Memory B cell (primary cell): ENCODE measurements at regions not wholly inside any gene's neighbourhood (a gene's known extent, or its start where the extent isn't known, plus 50 kb on each side); places are given as distances from the start of the nearest gene placed in this dataset.

ENCODE experiments used
- ATAC-seq: fragments of 150-1000 bp; cut with Tn5 transposase; 2 replicates; pipeline ENCODE4 v1.10.0; 2021; ENCODE audit warnings: low read depth, mild to moderate bottlenecking, moderate library complexity
- DNase-seq, 2 donors: peaks; one replicate each; pipeline ENCODE4 v3.0.0; 2022; ENCODE audit warnings: low spot score in 2 of 2
- H3K27ac Mint-ChIP-seq: one replicate; pipeline ENCODE4 v1.8.0; 2022; ENCODE audit warnings: mild to moderate bottlenecking, moderate library complexity, mixed read lengths
- H3K27me3 Mint-ChIP-seq: one replicate; pipeline ENCODE4 v1.8.0; 2022; ENCODE audit warnings: mixed read lengths
- H3K36me3 Mint-ChIP-seq: one replicate; pipeline ENCODE4 v1.8.0; 2022; ENCODE audit warnings: mild to moderate bottlenecking, mixed read lengths
- H3K4me1 Mint-ChIP-seq: one replicate; pipeline ENCODE4 v1.8.0; 2022; ENCODE audit warnings: mixed read lengths
- H3K4me3 Mint-ChIP-seq: one replicate; pipeline ENCODE4 v1.8.0; 2022; ENCODE audit warnings: mild to moderate bottlenecking, moderate library complexity, mixed read lengths
- H3K9me3 Mint-ChIP-seq: one replicate; pipeline ENCODE4 v1.8.0; 2022; ENCODE audit warnings: mixed read lengths

DNA sequence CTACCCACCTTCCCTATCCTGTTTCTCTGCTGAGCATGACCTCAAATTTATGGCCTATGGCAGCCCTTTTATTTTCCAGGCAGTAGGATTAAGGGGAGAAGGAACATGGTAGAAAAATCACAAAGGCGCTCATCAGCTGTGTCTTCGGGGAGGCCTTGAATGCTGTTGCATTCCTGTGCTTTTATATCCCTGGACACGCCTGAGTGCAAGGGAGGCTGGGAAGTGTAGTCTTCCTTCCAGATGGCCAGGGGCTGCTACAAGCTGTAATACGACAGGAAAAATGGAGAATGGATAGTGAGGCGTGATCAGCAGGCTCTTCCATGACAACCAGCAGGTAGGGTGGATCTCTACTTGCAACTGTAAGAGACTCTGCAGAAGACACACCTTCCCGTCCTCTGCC, 210.9 kb upstream of the GGTLC1 start:
- Mint-ChIP-seq H3K27ac (no peak overlapping the region), H3K4me1 (no peaks in the 10 kb centered on the region), H3K4me3 (no peak overlapping the region), H3K9me3 (no peaks in the 10 kb centered on the region), H3K36me3 (no peaks in the 10 kb centered on the region), H3K27me3 (peaks cover 3% of the 10 kb centered on the region)
- no peak for ATAC-seq
- no peak for DNase-seq

DNA sequence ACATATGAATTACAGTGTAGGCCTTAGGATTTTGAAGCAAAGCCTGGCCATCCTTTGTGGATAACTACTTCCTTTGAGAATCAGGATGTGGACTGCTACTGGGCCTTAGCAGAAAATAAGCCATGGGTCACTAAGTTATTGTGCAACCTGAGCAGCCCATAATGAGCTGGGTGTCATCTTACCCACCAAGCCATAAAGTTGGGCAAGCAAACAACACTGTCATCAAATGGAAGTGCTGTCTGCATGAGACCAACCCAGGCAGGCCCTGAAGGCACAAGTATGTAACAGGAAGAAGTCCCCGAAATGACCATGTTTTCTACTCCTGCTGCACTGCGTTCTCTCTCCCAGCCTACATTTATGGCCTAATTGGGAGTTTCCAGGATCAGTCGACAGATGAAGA, 205.6 kb upstream of the GGTLC1 start:
- peaks cover 5% of the 10 kb centered on the region for H3K27me3 Mint-ChIP-seq
- ATAC-seq, result no peak
- H3K27ac Mint-ChIP-seq, result no peak overlapping the region
- no peak overlapping the region for H3K4me3 Mint-ChIP-seq
- no peak for DNase-seq
- no peaks in the 10 kb centered on the region for H3K4me1 Mint-ChIP-seq
- H3K36me3 Mint-ChIP-seq, result no peaks in the 10 kb centered on the region
- peaks cover 4% of the 10 kb centered on the region for H3K9me3 Mint-ChIP-seq

DNA sequence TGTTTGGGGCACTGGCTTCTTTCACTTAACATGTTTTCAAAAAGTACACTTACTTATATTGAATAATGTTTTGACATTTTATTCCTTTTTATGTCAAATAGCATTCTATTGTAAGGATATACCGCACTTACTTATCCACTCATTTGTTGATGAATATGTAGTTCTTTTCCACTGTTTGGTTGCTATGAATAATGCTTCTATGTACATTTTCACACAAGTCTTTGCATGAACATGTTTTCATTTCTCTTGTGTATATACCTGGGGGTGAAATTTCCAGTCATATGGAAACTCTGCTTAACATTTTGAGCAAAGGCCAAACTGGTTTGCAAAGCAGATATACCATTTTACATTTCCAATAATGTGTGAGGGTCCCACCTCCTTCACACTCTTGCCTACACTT, 202.3 kb upstream of the GGTLC1 start:
- peaks cover 4% of the 10 kb centered on the region for H3K9me3 Mint-ChIP-seq
- no peak overlapping the region for H3K4me3 Mint-ChIP-seq
- no peaks in the 10 kb centered on the region for H3K36me3 Mint-ChIP-seq
- H3K27ac Mint-ChIP-seq, result no peak overlapping the region
- no peaks in the 10 kb centered on the region for H3K4me1 Mint-ChIP-seq
- ATAC-seq (no peak), DNase-seq (no peak)
- peaks cover 2% of the 10 kb centered on the region for H3K27me3 Mint-ChIP-seq

- Mint-ChIP-seq H3K27me3 (peaks cover 2% of the 10 kb centered on the region), H3K4me1 (no peaks in the 10 kb centered on the region), H3K9me3 (peaks cover 3% of the 10 kb centered on the region), H3K36me3 (no peaks in the 10 kb centered on the region), H3K4me3 (no peak overlapping the region), H3K27ac (no peak overlapping the region)
- ATAC-seq (no peak), DNase-seq (no peak)
These were observed 197.2 kb upstream of the GGTLC1 start for GRCh38 chr20:24185791-24186190.

DNA sequence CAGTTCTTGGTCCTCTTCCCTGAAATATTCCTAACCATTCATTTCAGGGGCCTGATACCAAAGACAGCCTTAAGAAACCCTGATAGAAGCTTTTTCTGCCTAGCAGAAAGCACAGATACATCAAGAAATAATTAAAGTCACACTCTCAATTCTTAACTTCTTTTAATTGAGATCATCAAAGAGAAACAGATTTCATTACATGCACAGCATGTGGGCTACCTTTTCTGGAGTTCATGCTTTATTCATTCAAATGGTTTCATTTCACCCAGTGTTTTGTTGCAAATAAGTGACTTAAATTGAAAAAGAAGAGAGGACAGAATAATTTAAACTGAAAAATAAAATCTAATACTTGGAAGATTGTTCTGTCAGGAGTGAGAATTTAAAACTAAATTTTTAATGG, 192.6 kb upstream of the GGTLC1 start:
- no peak overlapping the region for H3K27ac Mint-ChIP-seq
- H3K4me1 Mint-ChIP-seq, result no peaks in the 10 kb centered on the region
- no peaks in the 10 kb centered on the region for H3K36me3 Mint-ChIP-seq
- peaks cover 5% of the 10 kb centered on the region for H3K27me3 Mint-ChIP-seq
- H3K9me3 Mint-ChIP-seq, result no peaks in the 10 kb centered on the region
- ATAC-seq (no peak), DNase-seq (no peak)
- no peak overlapping the region for H3K4me3 Mint-ChIP-seq

- Mint-ChIP-seq H3K4me3 (no peak overlapping the region), H3K9me3 (peaks cover 8% of the 10 kb centered on the region), H3K36me3 (peaks cover 2% of the 10 kb centered on the region), H3K4me1 (no peaks in the 10 kb centered on the region), H3K27ac (no peak overlapping the region), H3K27me3 (no peaks in the 10 kb centered on the region)
- ATAC-seq (no peak), DNase-seq (no peak)
These were observed 180.7 kb upstream of the GGTLC1 start for GRCh38 chr20:24169256-24169655.

DNA sequence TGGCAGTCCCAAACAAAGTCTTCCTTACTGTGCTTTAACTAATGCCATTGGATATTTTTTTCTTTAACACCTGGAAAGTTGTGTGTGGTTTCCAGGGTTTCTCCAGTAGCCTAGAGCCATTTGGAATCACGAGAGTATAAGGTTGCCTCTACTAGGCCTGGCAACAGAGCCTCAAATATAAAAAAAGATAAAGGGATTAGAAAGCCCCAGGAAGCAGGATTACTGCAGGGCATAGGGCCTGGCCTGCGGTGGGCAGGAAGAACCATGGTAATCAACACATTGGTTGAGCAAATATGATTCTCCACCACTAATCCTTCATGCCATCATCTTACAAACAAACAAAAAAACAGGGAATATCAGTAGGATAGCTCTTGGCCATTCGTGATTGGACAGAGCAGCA, 177.8 kb upstream of the GGTLC1 start:
- DNase-seq (no peak), ATAC-seq (no peak)
- Mint-ChIP-seq H3K4me1 (no peaks in the 10 kb centered on the region), H3K4me3 (no peak overlapping the region), H3K27me3 (no peaks in the 10 kb centered on the region), H3K36me3 (no peaks in the 10 kb centered on the region), H3K27ac (no peak overlapping the region), H3K9me3 (peaks cover 3% of the 10 kb centered on the region)

GRCh38 chr20:24166123-24166381, 177.5 kb upstream of the GGTLC1 start:
- Mint-ChIP-seq H3K27me3 (no peaks in the 10 kb centered on the region), H3K27ac (no peak overlapping the region), H3K36me3 (no peaks in the 10 kb centered on the region), H3K9me3 (peaks cover under 1% of the 10 kb centered on the region), H3K4me1 (no peaks in the 10 kb centered on the region), H3K4me3 (no peak overlapping the region)
- ATAC-seq (no peak), DNase-seq (no peak)

DNA sequence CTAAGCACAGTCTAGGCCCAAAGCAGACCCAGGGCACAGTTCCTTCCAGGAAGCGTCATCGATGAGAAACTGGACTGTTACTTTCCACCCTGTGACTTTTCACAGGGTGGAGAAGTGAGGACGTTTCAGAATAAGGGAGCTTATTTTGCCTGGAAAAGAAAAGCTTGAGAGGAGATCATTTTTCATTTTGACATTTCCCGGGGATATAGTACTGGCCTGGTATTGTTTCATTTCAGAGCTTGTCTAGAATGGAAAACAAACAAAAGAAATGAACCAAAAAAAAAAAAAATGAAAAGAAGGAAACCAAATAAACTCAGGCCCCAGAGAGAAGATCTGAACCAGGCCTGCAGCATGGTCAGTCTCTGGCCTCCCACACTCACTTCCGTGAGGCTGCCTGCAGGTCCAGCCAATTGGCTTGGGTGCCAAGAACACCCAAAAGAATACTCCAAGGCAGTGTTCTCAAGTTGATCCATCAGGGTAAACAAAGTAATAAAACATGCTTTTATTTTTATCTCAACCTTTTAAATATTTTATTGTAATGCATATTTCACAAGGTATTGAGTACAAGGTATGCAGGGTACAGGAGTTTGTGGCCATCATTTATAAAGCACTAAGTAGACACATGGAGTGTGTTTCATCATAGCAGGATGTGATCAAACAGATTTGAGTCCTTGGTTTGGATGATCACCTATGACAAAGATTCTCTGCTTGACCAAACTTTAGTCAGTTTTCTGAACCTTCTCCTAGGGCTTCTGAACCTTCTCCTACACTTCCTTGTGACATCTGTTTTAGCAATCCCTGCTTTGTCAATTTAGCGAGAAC, 176.9 kb upstream of the GGTLC1 start:
- Mint-ChIP-seq H3K4me3 (no peak overlapping the region), H3K9me3 (no peaks in the 10 kb centered on the region), H3K27me3 (no peaks in the 10 kb centered on the region), H3K27ac (no peak overlapping the region), H3K36me3 (no peaks in the 10 kb centered on the region), H3K4me1 (no peaks in the 10 kb centered on the region)
- ATAC-seq (no peak), DNase-seq (no peak)

DNA sequence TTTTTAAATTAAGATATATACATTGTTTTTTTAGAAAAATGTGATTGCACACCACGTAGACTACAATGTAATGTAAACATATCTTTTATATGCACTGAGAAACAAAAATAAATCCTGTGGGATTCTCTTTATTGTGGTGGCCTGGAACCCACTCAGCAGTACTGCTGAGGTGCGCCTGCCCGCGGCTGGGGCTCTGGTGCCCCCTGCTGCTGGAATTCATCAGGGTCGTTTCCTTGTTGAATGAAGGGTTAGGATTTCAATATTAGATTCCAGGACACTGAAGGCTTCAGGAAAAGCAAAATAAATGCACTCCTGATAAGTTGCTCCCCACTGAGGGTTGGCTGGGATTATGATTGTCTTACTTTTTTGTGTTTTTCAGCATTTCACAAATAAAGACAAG, 175.8 kb upstream of the GGTLC1 start:
- Mint-ChIP-seq H3K36me3 (no peaks in the 10 kb centered on the region), H3K27me3 (no peaks in the 10 kb centered on the region), H3K4me1 (no peaks in the 10 kb centered on the region), H3K9me3 (no peaks in the 10 kb centered on the region), H3K4me3 (no peak overlapping the region), H3K27ac (no peak overlapping the region)
- ATAC-seq (no peak), DNase-seq (no peak)

GRCh38 chr20:24163506-24163905, 174.9 kb upstream of the GGTLC1 start:
- no peaks in the 10 kb centered on the region for H3K27me3 Mint-ChIP-seq
- ATAC-seq (no peak), DNase-seq (no peak)
- H3K9me3 Mint-ChIP-seq, result no peaks in the 10 kb centered on the region
- no peak overlapping the region for H3K27ac Mint-ChIP-seq
- H3K36me3 Mint-ChIP-seq, result no peaks in the 10 kb centered on the region
- H3K4me1 Mint-ChIP-seq, result no peaks in the 10 kb centered on the region
- no peak overlapping the region for H3K4me3 Mint-ChIP-seq

DNA sequence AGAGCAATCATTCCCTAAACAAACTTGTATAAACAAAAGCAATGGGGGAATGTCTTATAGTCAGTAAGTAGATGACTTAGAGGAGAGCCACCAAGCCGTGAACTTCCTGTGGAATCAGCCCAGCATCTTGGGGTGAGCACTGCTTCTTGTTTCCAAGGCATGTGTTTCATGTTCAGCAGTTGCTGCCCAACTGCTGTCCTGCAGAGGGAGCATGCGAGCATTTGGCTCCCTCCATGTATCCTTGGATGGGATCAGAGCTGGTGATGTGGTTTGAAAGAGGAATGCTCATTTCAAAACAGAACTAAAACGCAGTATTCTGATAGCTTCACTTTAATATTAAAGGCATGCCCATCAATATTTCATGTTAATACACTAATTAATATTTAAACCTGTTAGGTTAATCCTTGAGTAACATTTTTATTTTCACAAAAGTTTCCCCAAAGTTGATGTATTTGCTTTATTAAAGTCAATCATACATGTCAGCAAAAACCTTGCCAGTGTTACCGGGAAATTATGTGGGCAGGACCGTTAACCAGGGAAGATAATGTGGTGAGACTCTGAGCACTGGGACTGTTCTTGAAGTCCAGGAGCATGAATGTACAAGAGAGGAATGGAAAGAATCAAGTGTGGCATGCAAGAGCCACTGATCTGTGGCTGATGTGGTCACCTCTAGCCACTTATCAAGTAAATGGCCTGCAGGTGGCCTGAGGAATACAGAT, 172.1 kb upstream of the GGTLC1 start:
- Mint-ChIP-seq H3K27ac (no peak overlapping the region), H3K27me3 (no peaks in the 10 kb centered on the region), H3K36me3 (no peaks in the 10 kb centered on the region), H3K4me1 (no peaks in the 10 kb centered on the region), H3K4me3 (no peak overlapping the region), H3K9me3 (no peaks in the 10 kb centered on the region)
- ATAC-seq (no peak), DNase-seq (no peak)

- no peak for ATAC-seq
- DNase-seq, result no peak
- Mint-ChIP-seq H3K36me3 (no peaks in the 10 kb centered on the region), H3K27ac (no peak overlapping the region), H3K9me3 (no peaks in the 10 kb centered on the region), H3K27me3 (no peaks in the 10 kb centered on the region), H3K4me3 (no peak overlapping the region), H3K4me1 (no peaks in the 10 kb centered on the region)
These were observed 169.7 kb upstream of the GGTLC1 start for GRCh38 chr20:24158281-24158680.

GRCh38 chr20:24157213-24157612, 168.6 kb upstream of the GGTLC1 start:
- H3K27ac Mint-ChIP-seq, result no peak overlapping the region
- DNase-seq, result no peak
- no peaks in the 10 kb centered on the region for H3K4me1 Mint-ChIP-seq
- ATAC-seq, result no peak
- no peaks in the 10 kb centered on the region for H3K36me3 Mint-ChIP-seq
- H3K27me3 Mint-ChIP-seq, result no peaks in the 10 kb centered on the region
- no peaks in the 10 kb centered on the region for H3K9me3 Mint-ChIP-seq
- no peak overlapping the region for H3K4me3 Mint-ChIP-seq
